WERI-Rb-1 (cell line): ENCODE measurements at regions not wholly inside any gene's neighbourhood (a gene's known extent, or its start where the extent isn't known, plus 50 kb on each side); places are given as distances from the start of the nearest gene placed in this dataset.

Experiments used
- DNase-seq: peaks from one replicate; pipeline ENCODE4 v3.0.0-alpha.2; 2020
- H3K27ac ChIP-seq: fragments of 250-450 bp; sonication (Bioruptor Pico); 2 replicates; pipeline ENCODE4 v1.5.1; 2020; ENCODE audit warnings: mild to moderate bottlenecking, moderate library complexity
- H3K27me3 ChIP-seq: fragments of 250-450 bp; sonication (Bioruptor Pico); 2 replicates; pipeline ENCODE4 v1.5.1; 2021; ENCODE audit warnings: mild to moderate bottlenecking, low read depth, moderate library complexity; ENCODE audit not compliant: insufficient read depth, severe bottlenecking
- H3K36me3 ChIP-seq: fragments of 250-450 bp; sonication (Bioruptor Pico); 2 replicates; pipeline ENCODE4 v1.5.1; 2020; ENCODE audit warnings: mild to moderate bottlenecking, moderate library complexity
- H3K4me3 ChIP-seq: 2 replicates; pipeline ENCODE4 v1.5.1; 2011; ENCODE audit warnings: low read depth, mild to moderate bottlenecking, control low read depth, low read length
- H3K9me3 ChIP-seq: fragments of 250-450 bp; sonication (Bioruptor Pico); 2 replicates; pipeline ENCODE4 v1.5.1; 2021; ENCODE audit warnings: mild to moderate bottlenecking, moderate library complexity; ENCODE audit not compliant: severe bottlenecking
- CTCF ChIP-seq: IDR thresholded peaks from 2 replicates; pipeline ENCODE4 v1.5.1; 2011; ENCODE audit warnings: low read depth, mild to moderate bottlenecking, control low read depth, inconsistent platforms, low read length

- Histone ChIP-seq H3K27ac (no peak overlapping the region), H3K36me3 (no peaks in the 10 kb centered on the region), H3K4me3 (no peak overlapping the region), H3K9me3 (no peaks in the 10 kb centered on the region), H3K27me3 (no peaks in the 10 kb centered on the region)
- no peak for DNase-seq
- TF ChIP-seq CTCF, result peak; percentile 40
Observed at GRCh38 chr14:66038618-66039017, 447.6 kb upstream of the CCDC196 start.

- H3K9me3 ChIP-seq, result no peaks in the 10 kb centered on the region
- H3K36me3 ChIP-seq, result no peaks in the 10 kb centered on the region
- no peak for DNase-seq
- no peak overlapping the region for H3K27ac ChIP-seq
- H3K4me3 ChIP-seq, result no peak overlapping the region
- no peak for TF ChIP-seq CTCF
- no peaks in the 10 kb centered on the region for H3K27me3 ChIP-seq
Observed at GRCh38 chr14:66039495-66039894, 446.7 kb upstream of the CCDC196 start.

- Histone ChIP-seq H3K27me3 (no peaks in the 10 kb centered on the region), H3K27ac (no peak overlapping the region), H3K4me3 (no peak overlapping the region), H3K9me3 (no peaks in the 10 kb centered on the region), H3K36me3 (no peaks in the 10 kb centered on the region)
- DNase-seq, result no peak
- no peak for TF ChIP-seq CTCF
Observed at GRCh38 chr14:66041582-66041981, 444.6 kb upstream of the CCDC196 start.

GRCh38 chr14:66043921-66044320, 442.2 kb upstream of the CCDC196 start:
- H3K36me3 ChIP-seq, result no peaks in the 10 kb centered on the region
- no peaks in the 10 kb centered on the region for H3K27me3 ChIP-seq
- H3K4me3 ChIP-seq, result no peak overlapping the region
- H3K27ac ChIP-seq, result no peak overlapping the region
- TF ChIP-seq CTCF, result no peak
- DNase-seq, result no peak
- H3K9me3 ChIP-seq, result no peaks in the 10 kb centered on the region

- Histone ChIP-seq H3K27me3 (no peaks in the 10 kb centered on the region), H3K9me3 (no peaks in the 10 kb centered on the region), H3K4me3 (peak overlapping the region; percentile 27), H3K27ac (peak overlapping the region; percentile 42), H3K36me3 (no peaks in the 10 kb centered on the region)
- peak; percentile 83 for DNase-seq
- TF ChIP-seq CTCF, result no peak
Observed at GRCh38 chr14:66045572-66046021, 440.6 kb upstream of the CCDC196 start.

- H3K27ac ChIP-seq, result peak overlapping the region; percentile 37
- peak overlapping the region; percentile 27 for H3K4me3 ChIP-seq
- no peaks in the 10 kb centered on the region for H3K36me3 ChIP-seq
- DNase-seq, result peak; percentile 20
- H3K9me3 ChIP-seq, result no peaks in the 10 kb centered on the region
- TF ChIP-seq CTCF, result no peak
- no peaks in the 10 kb centered on the region for H3K27me3 ChIP-seq
Observed at GRCh38 chr14:66046035-66046434, 440.1 kb upstream of the CCDC196 start.
